ENCODE measurements at regions not wholly inside any gene's neighbourhood (a gene's known extent, or its start where the extent isn't known, plus 50 kb on each side); places are given as distances from the start of the nearest gene placed in this dataset.

DNA sequence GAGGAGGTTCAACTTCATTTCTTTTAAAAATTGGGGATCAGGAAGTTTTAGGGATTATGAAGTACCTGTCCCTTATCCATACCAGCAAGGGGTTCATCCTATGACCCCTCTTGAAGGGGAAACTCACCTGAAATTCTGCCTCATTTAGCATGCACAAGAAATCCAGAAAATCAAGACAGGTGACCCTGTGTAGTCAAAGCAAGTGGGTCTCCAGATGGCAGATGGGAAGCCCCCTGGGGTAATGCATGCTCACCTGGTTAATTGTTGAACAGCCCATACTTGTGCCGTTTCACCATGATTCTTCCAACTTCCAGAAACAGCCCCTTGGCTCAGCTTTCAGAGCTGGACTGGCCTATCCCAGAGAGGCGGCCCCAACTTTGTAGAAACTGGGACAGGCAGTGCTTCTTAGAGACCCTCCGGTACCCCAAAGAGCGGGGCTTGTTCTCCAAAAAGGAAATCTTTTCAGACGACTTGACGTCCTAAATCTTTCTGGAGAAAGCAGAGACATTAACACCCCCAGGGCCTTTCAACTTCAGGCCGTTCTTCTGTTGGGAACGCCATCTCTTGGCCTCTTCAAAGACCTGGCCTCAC is 66.3 kb upstream of the ESRRB start:
- Histone ChIP-seq H3K36me3 (ENCODE audit: control insufficient read depth, insufficient read depth, low read length) (no peaks in the 10 kb centered on the region), H3K27me3 (ENCODE audit: control insufficient read depth, insufficient read depth, low read length) (no peaks in the 10 kb centered on the region; the same call in 1 of the 2 replicates), H3K4me3 (ENCODE audit: low read depth in 2 of 2, low read length in 2 of 2) (no peak overlapping the region), H3K4me1 (ENCODE audit: control insufficient read depth, insufficient read depth, low read length) (no peaks in the 10 kb centered on the region), H3K27ac (ENCODE audit: low read length) (no peak overlapping the region), H3K9me3 (ENCODE audit: control insufficient read depth, insufficient read depth, low read depth, low read length) (no peaks in the 10 kb centered on the region)
- intact Hi-C loops (cut with micrococcal nuclease; ENCODE audit: unreplicated experiment) (no loop called here), in situ Hi-C loops (cut with HindIII; ENCODE audit: low pct_unique_long_range_greater_than_20kb, low sequenced_read_pairs) (no loop called here)
- TF ChIP-seq CTCF (IDR thresholded peaks at IDR 0.05) (no peak), POLR2AphosphoS5 (IDR thresholded peaks at IDR 0.05; ENCODE audit: low read depth, low read length) (no peak), SIN3A (IDR thresholded peaks at IDR 0.05; ENCODE audit: borderline replicate concordance, insufficient read depth, low read depth, low read length) (no peak), TCF7L2 (IDR thresholded peaks at IDR 0.05; ENCODE audit: low read depth, low read length) (no peak)
- TF ChIP-seq, protein P1, sequence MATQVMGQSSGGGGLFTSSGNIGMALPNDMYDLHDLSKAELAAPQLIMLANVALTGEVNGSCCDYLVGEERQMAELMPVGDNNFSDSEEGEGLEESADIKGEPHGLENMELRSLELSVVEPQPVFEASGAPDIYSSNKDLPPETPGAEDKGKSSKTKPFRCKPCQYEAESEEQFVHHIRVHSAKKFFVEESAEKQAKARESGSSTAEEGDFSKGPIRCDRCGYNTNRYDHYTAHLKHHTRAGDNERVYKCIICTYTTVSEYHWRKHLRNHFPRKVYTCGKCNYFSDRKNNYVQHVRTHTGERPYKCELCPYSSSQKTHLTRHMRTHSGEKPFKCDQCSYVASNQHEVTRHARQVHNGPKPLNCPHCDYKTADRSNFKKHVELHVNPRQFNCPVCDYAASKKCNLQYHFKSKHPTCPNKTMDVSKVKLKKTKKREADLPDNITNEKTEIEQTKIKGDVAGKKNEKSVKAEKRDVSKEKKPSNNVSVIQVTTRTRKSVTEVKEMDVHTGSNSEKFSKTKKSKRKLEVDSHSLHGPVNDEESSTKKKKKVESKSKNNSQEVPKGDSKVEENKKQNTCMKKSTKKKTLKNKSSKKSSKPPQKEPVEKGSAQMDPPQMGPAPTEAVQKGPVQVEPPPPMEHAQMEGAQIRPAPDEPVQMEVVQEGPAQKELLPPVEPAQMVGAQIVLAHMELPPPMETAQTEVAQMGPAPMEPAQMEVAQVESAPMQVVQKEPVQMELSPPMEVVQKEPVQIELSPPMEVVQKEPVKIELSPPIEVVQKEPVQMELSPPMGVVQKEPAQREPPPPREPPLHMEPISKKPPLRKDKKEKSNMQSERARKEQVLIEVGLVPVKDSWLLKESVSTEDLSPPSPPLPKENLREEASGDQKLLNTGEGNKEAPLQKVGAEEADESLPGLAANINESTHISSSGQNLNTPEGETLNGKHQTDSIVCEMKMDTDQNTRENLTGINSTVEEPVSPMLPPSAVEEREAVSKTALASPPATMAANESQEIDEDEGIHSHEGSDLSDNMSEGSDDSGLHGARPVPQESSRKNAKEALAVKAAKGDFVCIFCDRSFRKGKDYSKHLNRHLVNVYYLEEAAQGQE (IDR thresholded peaks at IDR 0.05; ENCODE audit: insufficient read depth in 1 of 2, low read depth in 2 of 2, low read length in 1 of 2) = no peak
- ATAC-seq (no peak), DNase-seq (ENCODE audit: low read depth, low spot score) (no peak)
- no TSS peak for BruUV-seq (replicated peaks)
- ChIA-PET POLR2A (no interaction called here), CTCF (no interaction called here)

DNA sequence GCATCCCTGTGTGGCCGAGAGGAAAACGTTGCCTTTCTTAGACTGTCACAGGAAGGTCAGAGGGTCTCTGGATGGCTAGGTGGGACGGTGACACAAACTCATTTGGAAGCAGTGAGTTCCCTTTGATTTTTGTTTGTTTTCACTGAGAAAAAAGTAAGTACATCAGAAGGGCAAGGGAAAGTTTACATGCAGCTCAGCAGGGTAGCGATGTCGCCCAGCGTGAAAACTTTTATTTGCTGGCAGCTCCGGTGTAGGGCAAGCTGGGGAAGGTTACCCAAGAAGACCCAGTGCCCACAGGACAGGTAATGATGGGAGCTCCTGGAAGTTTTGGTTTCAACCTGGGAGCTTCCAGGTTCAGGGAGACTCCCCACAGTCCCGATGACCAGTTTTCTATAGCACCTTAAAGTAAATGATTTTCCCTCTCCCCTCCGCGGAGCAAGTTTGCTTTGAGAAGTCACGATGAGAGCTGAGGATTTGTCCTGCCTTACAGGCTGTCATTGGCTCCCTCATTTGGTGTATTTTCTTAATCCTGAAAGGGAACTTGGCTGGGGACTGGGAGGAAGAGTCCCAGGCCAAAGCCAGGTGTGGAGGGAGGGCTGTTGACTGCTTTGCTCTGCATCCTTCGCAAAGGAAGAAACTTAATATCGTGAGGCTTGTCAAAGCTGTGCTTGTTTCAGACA is 64.7 kb upstream of the ESRRB start:
- Histone ChIP-seq H3K4me1 (ENCODE audit: control insufficient read depth, insufficient read depth, low read length) (no peaks in the 10 kb centered on the region), H3K9me3 (ENCODE audit: control insufficient read depth, insufficient read depth, low read depth, low read length) (no peaks in the 10 kb centered on the region), H3K36me3 (ENCODE audit: control insufficient read depth, insufficient read depth, low read length) (no peaks in the 10 kb centered on the region), H3K27me3 (ENCODE audit: control insufficient read depth, insufficient read depth, low read length) (no peaks in the 10 kb centered on the region; the same call in 1 of the 2 replicates), H3K4me3 (ENCODE audit: low read depth in 2 of 2, low read length in 2 of 2) (no peak overlapping the region), H3K27ac (ENCODE audit: low read length) (no peak overlapping the region)
- ChIA-PET POLR2A (no interaction called here), CTCF (no interaction called here)
- no peak for TF ChIP-seq CTCF (IDR thresholded peaks at IDR 0.05)
- no peak for TF ChIP-seq TCF7L2 (IDR thresholded peaks at IDR 0.05; ENCODE audit: low read depth, low read length)
- TF ChIP-seq SIN3A (IDR thresholded peaks at IDR 0.05; ENCODE audit: borderline replicate concordance, insufficient read depth, low read depth, low read length) = no peak
- TF ChIP-seq POLR2AphosphoS5 (IDR thresholded peaks at IDR 0.05; ENCODE audit: low read depth, low read length) = no peak
- TF ChIP-seq, protein P1 (IDR thresholded peaks at IDR 0.05; ENCODE audit: insufficient read depth in 1 of 2, low read depth in 2 of 2, low read length in 1 of 2) = no peak
- DNase-seq (ENCODE audit: low read depth, low spot score) = no peak
- BruUV-seq (replicated peaks) = no TSS peak
- in situ Hi-C loops (cut with HindIII; ENCODE audit: low pct_unique_long_range_greater_than_20kb, low sequenced_read_pairs) = no loop called here
- intact Hi-C loops (cut with micrococcal nuclease; ENCODE audit: unreplicated experiment) = no loop called here
- ATAC-seq = no peak
